Esophagus muscularis mucosa (tissue), 4 donors: ENCODE measurements at regions not wholly inside any gene's neighbourhood (a gene's known extent, or its start where the extent isn't known, plus 50 kb on each side); places are given as distances from the start of the nearest gene placed in this dataset.

ENCODE experiments used
- EP300 ChIP-seq: sonication (generic); formaldehyde crosslinking; IDR thresholded peaks from one replicate; pipeline ENCODE4 v1.6.1; 2017; ENCODE audit warnings: antibody characterized with exemption
- POLR2A ChIP-seq: fragments of 450-650 bp; IDR thresholded peaks from one replicate; pipeline ENCODE4 v1.6.1; 2017; ENCODE audit warnings: antibody characterized with exemption, moderate library complexity, mild to moderate bottlenecking, low read depth
- POLR2AphosphoS5 ChIP-seq, 2 donors: sonication (generic); formaldehyde crosslinking; IDR thresholded peaks; one replicate each; pipeline ENCODE4 v1.6.1; 2017; ENCODE audit warnings: antibody characterized with exemption in 2 of 2
- TF ChIP-seq, protein P1 (sequence below), 3 experiments: fragments of 200-600 bp in 2 of 3; fragments of 450-650 bp in 1 of 3; sonication (generic) in 2 of 3; IDR thresholded peaks; one replicate each; pipeline ENCODE4 v1.5.1; 2017 to 2019; ENCODE audit warnings: antibody characterized with exemption in 3 of 3, mild to moderate bottlenecking in 2 of 3, moderate library complexity in 1 of 3

GRCh38 chr17:59511726-59512125, 53.7 kb upstream of the DHX40 start:
- TF ChIP-seq, protein P1, sequence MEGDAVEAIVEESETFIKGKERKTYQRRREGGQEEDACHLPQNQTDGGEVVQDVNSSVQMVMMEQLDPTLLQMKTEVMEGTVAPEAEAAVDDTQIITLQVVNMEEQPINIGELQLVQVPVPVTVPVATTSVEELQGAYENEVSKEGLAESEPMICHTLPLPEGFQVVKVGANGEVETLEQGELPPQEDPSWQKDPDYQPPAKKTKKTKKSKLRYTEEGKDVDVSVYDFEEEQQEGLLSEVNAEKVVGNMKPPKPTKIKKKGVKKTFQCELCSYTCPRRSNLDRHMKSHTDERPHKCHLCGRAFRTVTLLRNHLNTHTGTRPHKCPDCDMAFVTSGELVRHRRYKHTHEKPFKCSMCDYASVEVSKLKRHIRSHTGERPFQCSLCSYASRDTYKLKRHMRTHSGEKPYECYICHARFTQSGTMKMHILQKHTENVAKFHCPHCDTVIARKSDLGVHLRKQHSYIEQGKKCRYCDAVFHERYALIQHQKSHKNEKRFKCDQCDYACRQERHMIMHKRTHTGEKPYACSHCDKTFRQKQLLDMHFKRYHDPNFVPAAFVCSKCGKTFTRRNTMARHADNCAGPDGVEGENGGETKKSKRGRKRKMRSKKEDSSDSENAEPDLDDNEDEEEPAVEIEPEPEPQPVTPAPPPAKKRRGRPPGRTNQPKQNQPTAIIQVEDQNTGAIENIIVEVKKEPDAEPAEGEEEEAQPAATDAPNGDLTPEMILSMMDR (IDR thresholded peaks at IDR 0.05) = no peak
- no peak for TF ChIP-seq POLR2A
- TF ChIP-seq EP300 = no peak
- TF ChIP-seq POLR2AphosphoS5 (IDR thresholded peaks at IDR 0.05) = no peak
